HG03354 (cell line): ENCODE measurements at regions not wholly inside any gene's neighbourhood (a gene's known extent, or its start where the extent isn't known, plus 50 kb on each side); places are given as distances from the start of the nearest gene placed in this dataset.

Experiments
- ATAC-seq: cut with Tn5 transposase; IDR thresholded peaks from one replicate; pipeline ENCODE4 v1.9.1; 2021; ENCODE audit warnings: mild to moderate bottlenecking; ENCODE audit not compliant: unreplicated experiment, poor library complexity, severe bottlenecking

- ATAC-seq: no peak
Measured at GRCh38 chr10:59073456-59074053, 102.9 kb upstream of the PHYHIPL start.

GRCh38 chr10:59075576-59075975, 100.9 kb upstream of the PHYHIPL start:
- ATAC-seq: no peak

GRCh38 chr10:59077855-59078254, 98.6 kb upstream of the PHYHIPL start:
- ATAC-seq: no peak

- no peak for ATAC-seq
Measured at GRCh38 chr10:59078978-59079377, 97.5 kb upstream of the PHYHIPL start.

GRCh38 chr10:59079386-59080226, 96.8 kb upstream of the PHYHIPL start:
- no peak for ATAC-seq

- no peak for ATAC-seq
Measured at GRCh38 chr10:59082249-59082648, 94.2 kb upstream of the PHYHIPL start.

- ATAC-seq: no peak
Measured at GRCh38 chr10:59085054-59085453, 91.4 kb upstream of the PHYHIPL start.

- no peak for ATAC-seq
Measured at GRCh38 chr10:59085711-59086502, 90.5 kb upstream of the PHYHIPL start.

GRCh38 chr10:59087486-59087885, 89.0 kb upstream of the PHYHIPL start:
- ATAC-seq: no peak

- ATAC-seq: no peak
Measured at GRCh38 chr10:59088912-59089573, 87.4 kb upstream of the PHYHIPL start.

- ATAC-seq: no peak
Measured at GRCh38 chr10:59090817-59091622, 85.4 kb upstream of the PHYHIPL start.

- no peak for ATAC-seq
Measured at GRCh38 chr10:59093461-59093860, 83.0 kb upstream of the PHYHIPL start.

- ATAC-seq: no peak
Measured at GRCh38 chr10:59096631-59097030, 79.8 kb upstream of the PHYHIPL start.

GRCh38 chr10:59098387-59098786, 78.1 kb upstream of the PHYHIPL start:
- no peak for ATAC-seq

GRCh38 chr10:59098831-59099452, 77.5 kb upstream of the PHYHIPL start:
- ATAC-seq: no peak

- ATAC-seq: no peak
Measured at GRCh38 chr10:59099481-59099880, 77.0 kb upstream of the PHYHIPL start.

GRCh38 chr10:59102394-59102793, 74.0 kb upstream of the PHYHIPL start:
- no peak for ATAC-seq

GRCh38 chr10:59104186-59104585, 72.3 kb upstream of the PHYHIPL start:
- ATAC-seq: no peak

GRCh38 chr10:59106441-59106840, 70.0 kb upstream of the PHYHIPL start:
- ATAC-seq: no peak
